Neuronal stem cell (in vitro differentiated cells): ENCODE measurements at regions not wholly inside any gene's neighbourhood (a gene's known extent, or its start where the extent isn't known, plus 50 kb on each side); places are given as distances from the start of the nearest gene placed in this dataset.

Experiments
- DNase-seq: peaks from one replicate; pipeline ENCODE4 v3.0.0-alpha.2; 2013; ENCODE audit warnings: low spot score
- H2AFZ ChIP-seq: one replicate; pipeline ENCODE4 v1.6.1; 2013; ENCODE audit warnings: mild to moderate bottlenecking, low read length, inconsistent platforms
- H2AK5ac ChIP-seq: 2 replicates; pipeline ENCODE4 v1.6.1; 2013; ENCODE audit warnings: low read depth, mild to moderate bottlenecking, inconsistent platforms, low read length, moderate library complexity, mixed read lengths
- H2BK120ac ChIP-seq: 2 replicates; pipeline ENCODE4 v1.6.1; 2013; ENCODE audit warnings: low read depth, mild to moderate bottlenecking, inconsistent platforms, low read length, moderate library complexity, mixed read lengths
- H2BK12ac ChIP-seq: one replicate; pipeline ENCODE4 v1.6.1; 2013; ENCODE audit warnings: low read length, inconsistent platforms
- H2BK15ac ChIP-seq: 2 replicates; pipeline ENCODE4 v1.6.1; 2013; ENCODE audit warnings: mild to moderate bottlenecking, low read length, inconsistent platforms, mixed read lengths
- H2BK5ac ChIP-seq: one replicate; pipeline ENCODE4 v1.6.1; 2013; ENCODE audit warnings: inconsistent platforms, mild to moderate bottlenecking, low read length, moderate library complexity
- H3K14ac ChIP-seq: one replicate; pipeline ENCODE4 v1.6.1; 2013; ENCODE audit warnings: low read length, inconsistent platforms
- H3K18ac ChIP-seq: 2 replicates; pipeline ENCODE4 v1.6.1; 2013; ENCODE audit warnings: low read length, inconsistent platforms
- H3K23ac ChIP-seq: 2 replicates; pipeline ENCODE4 v1.6.1; 2013; ENCODE audit warnings: low read depth, mild to moderate bottlenecking, mixed read lengths, low read length, inconsistent platforms; ENCODE audit not compliant: poor library complexity
- H3K27ac ChIP-seq: replicated peaks from 3 replicates; pipeline ENCODE4 v1.5.1; 2013; ENCODE audit warnings: low read length, inconsistent platforms
- H3K27me3 ChIP-seq, 3 experiments: 2 replicates each; pipeline ENCODE4 v1.6.1; 2013; ENCODE audit warnings: low read length in 3 of 3, mild to moderate bottlenecking in 2 of 3, inconsistent platforms in 1 of 3, low read depth in 1 of 3, mixed read lengths in 1 of 3, moderate library complexity in 1 of 3; ENCODE audit not compliant: control insufficient read depth in 3 of 3, insufficient read depth in 3 of 3
- H3K36me3 ChIP-seq, 2 donors: replicated peaks in 1 of 2; 2 replicates each; pipeline ENCODE4 v1.6.1; 2013; ENCODE audit warnings: low read length in 2 of 2; ENCODE audit not compliant: control insufficient read depth in 2 of 2, insufficient read depth in 2 of 2
- H3K4ac ChIP-seq: 2 replicates; pipeline ENCODE4 v1.6.1; 2013; ENCODE audit warnings: inconsistent platforms, mild to moderate bottlenecking, low read length, moderate library complexity
- H3K4me1 ChIP-seq, 2 donors: 1 replicate in 1 of 2; 2 replicates in 1 of 2; pipeline ENCODE4 v1.6.1; 2013; ENCODE audit warnings: low read length in 2 of 2, low read depth in 1 of 2; ENCODE audit not compliant: control insufficient read depth in 2 of 2, insufficient read depth in 1 of 2
- H3K4me2 ChIP-seq: one replicate; pipeline ENCODE4 v1.6.1; 2013; ENCODE audit warnings: mild to moderate bottlenecking, low read length, inconsistent platforms; ENCODE audit not compliant: insufficient read depth, poor library complexity, severe bottlenecking
- H3K4me3 ChIP-seq, 2 donors: 2 replicates each; pipeline ENCODE4 v1.5.1; 2013; ENCODE audit warnings: low read length in 2 of 2, mild to moderate bottlenecking in 2 of 2, inconsistent platforms in 1 of 2, moderate library complexity in 1 of 2
- H3K79me1 ChIP-seq: one replicate; pipeline ENCODE4 v1.6.1; 2013; ENCODE audit warnings: low read depth, mild to moderate bottlenecking, inconsistent platforms, low read length, moderate library complexity
- H3K9ac ChIP-seq: one replicate; pipeline ENCODE4 v1.6.1; 2013; ENCODE audit warnings: mild to moderate bottlenecking, low read depth, low read length, inconsistent platforms; ENCODE audit not compliant: poor library complexity
- H3K9me3 ChIP-seq, 2 donors: replicated peaks in 1 of 2; 2 replicates each; pipeline versions ENCODE3 to v1.6.1; 2013; ENCODE audit warnings: low read length in 2 of 2, mild to moderate bottlenecking in 2 of 2, inconsistent platforms in 1 of 2, low read depth in 1 of 2, mixed read lengths in 1 of 2, moderate library complexity in 1 of 2; ENCODE audit not compliant: control insufficient read depth in 2 of 2, insufficient read depth in 1 of 2
- H4K8ac ChIP-seq: one replicate; pipeline ENCODE4 v1.6.1; 2013; ENCODE audit warnings: low read depth, mild to moderate bottlenecking, inconsistent platforms, low read length, moderate library complexity
- H4K91ac ChIP-seq: one replicate; pipeline ENCODE4 v1.6.1; 2013; ENCODE audit warnings: low read length, low read depth, mild to moderate bottlenecking, inconsistent platforms; ENCODE audit not compliant: poor library complexity
- WGBS, 2 donors: extraction: QIAGEN DNeasy Blood & Tissue Kit; methylation state at CpG; one replicate each; pipeline ENCODE4 v1.1.7; 2013; ENCODE audit warnings: missing lambda C conversion rate in 2 of 2, mixed read lengths in 1 of 2; ENCODE audit not compliant: insufficient read length in 2 of 2, insufficient replicate concordance in 1 of 2; ENCODE audit errors: extremely low coverage in 2 of 2; 5-methylcytosine and 5-hydroxymethylcytosine counted together

DNA sequence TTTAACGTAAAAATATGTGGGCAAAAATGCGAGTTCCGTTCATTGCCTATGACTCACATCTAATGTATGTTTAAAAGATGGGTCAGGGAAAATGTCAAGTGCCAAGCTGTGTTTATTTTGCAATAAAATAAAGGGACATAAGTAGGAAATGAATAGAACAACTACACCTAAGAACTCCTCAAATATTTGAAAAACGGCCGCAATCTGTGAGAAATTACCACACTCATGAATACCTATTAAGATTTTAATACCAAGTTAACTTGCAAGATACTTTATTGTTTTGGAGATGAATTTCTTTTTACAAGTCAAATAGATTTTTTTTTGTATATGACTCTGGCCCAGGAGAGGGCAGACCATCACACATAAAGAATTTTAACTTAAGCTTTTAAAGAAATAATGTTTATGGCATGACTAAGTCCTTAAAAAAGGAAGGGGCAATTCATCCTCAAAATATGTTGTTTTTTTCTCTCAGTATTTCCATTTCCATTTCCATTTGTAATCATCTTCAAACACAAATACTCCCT lies 152.7 kb downstream of the SUCNR1 start:
- Histone ChIP-seq H2BK120ac (no peak overlapping the region), H2BK12ac (no peak overlapping the region), H3K4me1 (no peaks in the 10 kb centered on the region), H4K8ac (no peak overlapping the region), H3K9me3 (no peaks in the 10 kb centered on the region), H3K9ac (no peak overlapping the region), H3K27ac (no peak overlapping the region), H3K4me2 (no peak overlapping the region), H2BK5ac (no peak overlapping the region), H3K4ac (no peak overlapping the region), H3K27me3 (no peaks in the 10 kb centered on the region), H3K79me1 (no peaks in the 10 kb centered on the region), H3K14ac (no peak overlapping the region), H3K23ac (no peak overlapping the region), H2AK5ac (no peak overlapping the region), H3K4me3 (no peak overlapping the region), H2AFZ (no peak overlapping the region), H3K18ac (no peak overlapping the region), H3K36me3 (no peaks in the 10 kb centered on the region), H2BK15ac (no peak overlapping the region), H4K91ac (no peak overlapping the region)
- WGBS, 2 donors = no CpG with 5 or more reads among the region's 5 CpGs
- no peak for DNase-seq

DNA sequence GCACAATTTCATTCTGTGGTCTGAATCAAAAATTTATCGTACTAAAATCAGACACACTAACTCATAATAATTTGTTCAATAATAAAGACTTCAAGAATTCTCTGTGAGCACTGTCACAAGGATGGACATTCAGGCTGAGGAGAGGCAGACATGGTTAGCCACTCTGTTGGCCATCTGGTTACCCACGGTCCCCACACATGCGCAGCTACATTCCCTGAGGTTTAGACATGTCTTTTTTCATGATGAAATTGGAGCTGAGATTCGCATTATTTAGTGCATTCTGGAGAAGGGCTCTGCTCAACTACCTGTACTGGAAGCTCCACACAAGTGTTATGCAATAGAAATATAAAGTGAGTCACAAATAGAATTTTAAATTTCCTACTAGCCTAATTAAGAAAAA lies 156.9 kb downstream of the SUCNR1 start:
- Histone ChIP-seq H2BK12ac (no peak overlapping the region), H3K79me1 (no peaks in the 10 kb centered on the region), H3K27ac (no peak overlapping the region), H2BK15ac (no peak overlapping the region), H3K4ac (no peak overlapping the region), H3K27me3 (no peaks in the 10 kb centered on the region), H3K23ac (no peak overlapping the region), H3K36me3 (no peaks in the 10 kb centered on the region), H3K9ac (no peak overlapping the region), H2AFZ (no peak overlapping the region), H3K4me2 (no peak overlapping the region), H4K8ac (no peak overlapping the region), H3K14ac (no peak overlapping the region), H2BK120ac (no peak overlapping the region), H2BK5ac (no peak overlapping the region), H2AK5ac (no peak overlapping the region), H3K4me1 (no peaks in the 10 kb centered on the region), H3K4me3 (no peak overlapping the region), H3K9me3 (no peaks in the 10 kb centered on the region), H4K91ac (no peak overlapping the region), H3K18ac (no peak overlapping the region)
- WGBS, 2 donors = no CpG with 5 or more reads among the region's 4 CpGs
- DNase-seq = no peak

DNA sequence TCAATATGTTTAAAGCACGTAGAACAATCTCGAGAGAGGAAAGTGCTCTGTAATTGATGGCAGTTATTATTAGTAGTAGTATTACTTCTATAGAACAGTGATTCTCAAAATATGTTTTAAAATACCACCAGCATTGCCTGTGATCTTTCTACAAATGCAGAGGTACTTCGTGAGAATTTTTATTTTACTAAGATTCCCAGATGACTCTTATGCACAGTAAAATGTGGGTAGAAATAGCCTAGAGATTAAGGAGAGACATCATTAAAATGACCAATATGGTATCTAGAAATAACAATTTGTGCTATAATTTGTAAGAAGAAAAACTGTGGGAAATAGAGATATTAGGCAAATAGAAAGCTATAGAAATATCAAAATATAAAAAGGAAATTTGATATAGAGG lies 157.9 kb downstream of the SUCNR1 start:
- Histone ChIP-seq H3K4me2 (no peak overlapping the region), H3K36me3 (no peaks in the 10 kb centered on the region), H3K79me1 (no peaks in the 10 kb centered on the region), H3K4ac (no peak overlapping the region), H3K4me1 (no peaks in the 10 kb centered on the region), H2AK5ac (no peak overlapping the region), H2BK120ac (no peak overlapping the region), H4K8ac (no peak overlapping the region), H3K27me3 (no peaks in the 10 kb centered on the region), H4K91ac (no peak overlapping the region), H2BK5ac (no peak overlapping the region), H3K9me3 (no peaks in the 10 kb centered on the region), H3K23ac (no peak overlapping the region), H3K14ac (no peak overlapping the region), H3K9ac (no peak overlapping the region), H3K4me3 (no peak overlapping the region), H3K18ac (no peak overlapping the region), H2BK12ac (no peak overlapping the region), H3K27ac (no peak overlapping the region), H2AFZ (no peak overlapping the region), H2BK15ac (no peak overlapping the region)
- no CpG with 5 or more reads among the region's 3 CpGs for WGBS, 2 donors
- DNase-seq = no peak

DNA sequence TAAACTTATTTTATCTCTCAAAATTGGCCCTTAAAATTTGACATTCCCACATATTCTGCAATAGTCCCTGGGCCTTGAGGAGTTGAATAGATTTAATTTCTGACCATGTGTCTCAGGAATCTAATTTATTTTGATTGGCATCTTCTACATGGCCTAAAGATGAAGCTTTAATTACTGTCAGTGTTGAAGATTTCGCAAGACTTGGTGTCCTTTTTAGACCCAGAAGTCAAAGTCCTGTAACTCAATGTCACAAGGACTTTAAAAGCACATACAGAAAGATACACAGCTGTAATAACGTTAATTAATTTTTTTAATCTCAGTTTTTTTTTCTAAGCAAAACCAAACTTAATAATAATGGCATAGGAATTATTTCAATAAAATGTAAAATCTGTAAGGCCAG lies 163.9 kb downstream of the SUCNR1 start:
- no peak overlapping the region for H2BK12ac ChIP-seq
- no peak for DNase-seq
- H2AFZ ChIP-seq = no peak overlapping the region
- H2BK5ac ChIP-seq = no peak overlapping the region
- H3K4me2 ChIP-seq = no peak overlapping the region
- H4K91ac ChIP-seq = no peak overlapping the region
- no peak overlapping the region for H3K4me3 ChIP-seq
- H3K27ac ChIP-seq = no peak overlapping the region
- H2BK15ac ChIP-seq = no peak overlapping the region
- H3K4ac ChIP-seq = no peak overlapping the region
- H3K4me1 ChIP-seq = no peaks in the 10 kb centered on the region
- no peak overlapping the region for H3K18ac ChIP-seq
- no peaks in the 10 kb centered on the region for H3K36me3 ChIP-seq
- no peaks in the 10 kb centered on the region for H3K27me3 ChIP-seq
- no peak overlapping the region for H2AK5ac ChIP-seq
- no peak overlapping the region for H2BK120ac ChIP-seq
- no peak overlapping the region for H3K23ac ChIP-seq
- no peak overlapping the region for H4K8ac ChIP-seq
- H3K14ac ChIP-seq = no peak overlapping the region
- no CpG with 5 or more reads among the region's 2 CpGs for WGBS, 2 donors
- H3K79me1 ChIP-seq = no peaks in the 10 kb centered on the region
- peaks cover 0 to 5% of the 10 kb centered on the region in 2 donors for H3K9me3 ChIP-seq
- H3K9ac ChIP-seq = no peak overlapping the region
